GDM1 (cell line): ENCODE measurements at regions not wholly inside any gene's neighbourhood (a gene's known extent, or its start where the extent isn't known, plus 50 kb on each side); places are given as distances from the start of the nearest gene placed in this dataset.
"Not testable (repeated sequence)": the region's sequence is repeated elsewhere in the genome, so short reads cannot be mapped to it uniquely, and the experiment has no call there.

Source experiments
- DNase-seq: peaks from one replicate; lab custom pipeline; 2025; lab: John Stamatoyannopoulos, UW

DNA sequence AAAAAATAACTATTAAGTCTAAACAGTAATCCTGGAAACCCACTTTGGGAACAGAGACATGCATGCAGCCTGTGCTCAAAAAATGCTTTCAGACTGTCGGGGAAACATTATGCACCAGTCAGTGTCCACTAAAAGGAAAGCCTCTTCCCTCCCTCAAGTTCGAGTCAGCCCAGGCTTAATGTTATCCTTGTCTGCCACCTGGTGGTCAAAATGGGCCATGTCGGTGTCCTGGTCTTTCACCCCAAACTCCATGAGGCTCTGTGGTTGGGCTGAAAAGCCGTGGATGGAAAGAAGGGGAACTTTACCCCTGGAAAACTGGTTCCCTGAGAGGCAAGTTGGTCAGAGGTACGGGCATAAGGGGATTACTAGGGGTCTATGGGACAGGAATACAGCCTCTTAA is 88.4 kb upstream of the ZNF492 start:
- DNase-seq: peak; percentile 34

DNA sequence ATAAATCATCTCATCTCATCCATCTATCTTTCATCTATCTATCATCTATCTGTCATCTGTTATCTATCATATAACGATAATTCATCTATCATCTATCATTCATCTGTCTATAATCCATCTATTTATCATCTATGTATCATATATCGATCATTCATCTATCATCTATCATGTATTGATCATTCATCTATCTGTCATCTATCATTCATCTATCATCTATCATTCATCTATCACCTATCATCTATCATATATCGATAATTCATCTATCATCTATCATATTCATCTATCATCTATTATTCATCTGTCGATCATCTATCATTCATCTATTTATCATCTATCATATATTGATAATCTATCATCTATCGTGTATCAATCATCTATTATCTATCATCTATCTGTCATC is 100.4 kb upstream of the ZNF492 start:
- DNase-seq: no peak

DNA sequence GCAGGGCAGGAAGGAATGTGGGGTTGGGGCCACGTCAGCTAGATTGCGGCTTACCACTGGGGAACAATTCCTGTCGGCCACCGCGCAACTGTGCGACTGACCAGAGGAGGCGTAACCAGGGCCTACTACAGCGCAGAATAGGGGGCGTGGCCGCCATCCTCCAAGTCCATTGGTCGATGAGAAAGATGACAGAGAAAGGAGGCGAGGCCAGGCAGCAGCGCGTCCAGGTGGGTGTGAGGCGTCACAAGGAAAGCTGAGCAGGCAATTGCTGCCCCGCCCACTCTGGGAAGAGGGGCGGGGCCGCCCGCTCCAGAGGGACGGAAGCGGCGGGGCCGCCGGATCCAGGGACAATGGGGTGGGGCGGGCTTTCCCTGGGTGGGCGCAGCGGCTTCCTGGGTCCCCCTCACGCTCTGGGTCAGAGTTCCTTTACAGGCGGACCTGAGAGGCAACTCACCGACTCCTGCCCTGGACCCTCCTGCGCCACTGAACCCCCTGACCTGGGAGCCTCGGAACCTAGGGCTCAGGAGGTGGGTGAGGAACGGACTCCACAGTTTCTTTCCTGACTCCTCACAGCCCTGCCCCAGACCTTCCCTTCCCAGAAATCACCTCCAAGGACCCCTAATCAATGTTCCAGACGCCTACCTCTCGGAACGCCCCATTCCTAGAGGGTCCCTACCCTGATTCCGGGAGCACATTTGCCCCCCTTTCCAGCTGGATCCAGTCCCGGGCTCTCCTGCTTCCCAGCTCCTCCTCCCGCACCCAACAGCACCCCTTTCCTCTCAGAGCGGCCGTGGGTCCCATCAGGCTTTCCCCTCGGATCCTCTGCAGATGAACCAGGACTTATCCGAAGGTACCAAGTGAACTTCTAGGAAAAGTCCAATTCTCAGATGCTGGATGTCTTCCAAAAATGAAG is 101.5 kb upstream of the ZNF492 start:
- DNase-seq: no peak

DNA sequence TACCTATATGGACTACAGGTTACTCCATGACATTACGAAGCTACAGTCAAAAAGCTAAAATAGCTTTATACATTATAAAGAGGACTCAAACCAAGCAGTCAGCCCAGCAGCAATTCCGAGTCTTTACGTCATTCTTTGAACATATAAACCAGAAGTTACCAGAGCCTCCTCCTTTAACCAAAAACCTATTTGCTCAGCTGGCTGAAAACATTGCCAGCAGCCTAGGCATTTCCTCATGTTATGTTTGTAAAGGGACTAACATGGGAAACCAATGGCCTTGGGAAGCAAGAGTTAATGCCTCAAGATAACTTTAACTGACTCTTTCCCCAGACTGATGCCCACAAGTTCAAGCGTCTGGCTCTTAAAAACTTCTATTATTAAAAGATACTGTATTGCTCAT is 104.1 kb upstream of the ZNF492 start:
- DNase-seq: no peak

DNA sequence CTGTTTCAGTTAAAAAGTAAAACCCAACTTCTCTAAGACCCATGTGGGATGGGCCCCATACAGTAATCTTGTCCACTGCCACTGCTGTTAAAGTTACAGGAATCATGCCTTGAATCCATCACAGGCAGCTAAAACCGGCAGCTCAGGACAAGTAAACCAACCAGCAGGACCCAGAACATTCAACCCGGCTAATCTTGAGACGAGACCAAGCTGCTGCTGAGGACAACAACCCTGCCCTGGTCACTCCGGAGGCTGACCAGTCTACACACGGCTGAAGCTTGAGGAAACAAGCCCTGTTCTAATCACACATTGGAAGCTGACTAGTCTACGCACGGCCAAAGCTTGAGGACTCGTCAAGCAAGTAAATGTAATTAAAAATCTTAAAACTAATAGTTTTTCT is 105.2 kb upstream of the ZNF492 start:
- DNase-seq: no peak

DNA sequence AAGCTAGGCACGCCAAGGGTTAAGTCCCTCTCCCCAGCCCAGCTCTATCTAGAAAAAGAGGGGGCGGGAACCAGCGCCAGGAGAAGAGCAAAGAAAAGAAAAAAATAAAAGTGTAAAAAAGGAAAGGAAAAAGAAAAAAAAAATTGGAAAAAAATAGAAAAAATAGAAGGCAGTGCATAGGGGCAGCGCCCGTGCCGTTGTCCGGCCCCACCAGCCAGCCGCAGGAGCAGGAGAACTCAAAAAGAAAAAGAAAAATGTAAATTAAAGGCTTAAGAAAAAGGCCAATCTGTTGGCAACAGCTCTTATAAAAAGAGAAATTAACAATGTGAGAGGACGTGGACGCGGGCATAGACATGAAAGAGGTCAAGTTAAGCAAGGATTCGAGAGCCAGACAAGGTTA is 105.4 kb upstream of the ZNF98 start:
- DNase-seq: no peak

DNA sequence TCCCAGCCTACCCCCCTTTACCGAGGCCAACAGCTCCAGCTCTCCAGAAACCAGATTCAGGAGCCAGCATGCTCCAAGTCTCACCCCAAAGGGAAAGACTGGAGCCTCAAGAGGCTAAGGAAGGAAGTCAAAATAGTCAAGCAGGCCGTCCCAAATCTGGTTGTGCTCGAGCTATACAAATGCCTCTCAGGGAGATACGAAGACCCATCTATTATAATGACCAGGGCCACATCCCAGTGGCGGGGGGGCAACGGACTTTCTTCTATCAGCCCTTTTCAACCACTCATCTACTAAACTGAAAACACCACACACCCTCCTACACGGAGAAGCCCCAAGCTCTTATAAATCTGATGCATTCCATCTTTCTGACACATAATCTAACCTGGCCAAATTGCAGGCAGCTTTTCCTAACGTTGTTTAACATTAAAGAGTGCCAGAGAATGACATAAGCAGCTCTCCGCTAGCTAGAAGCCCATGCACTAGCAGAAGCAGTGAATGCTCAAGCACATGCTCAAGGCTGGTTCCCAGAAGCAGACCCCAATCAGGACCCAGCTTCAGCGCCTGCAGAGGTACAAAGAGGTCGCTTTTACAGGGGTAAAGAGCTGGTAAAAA is 104.6 kb upstream of the ZNF98 start:
- no peak for DNase-seq

DNA sequence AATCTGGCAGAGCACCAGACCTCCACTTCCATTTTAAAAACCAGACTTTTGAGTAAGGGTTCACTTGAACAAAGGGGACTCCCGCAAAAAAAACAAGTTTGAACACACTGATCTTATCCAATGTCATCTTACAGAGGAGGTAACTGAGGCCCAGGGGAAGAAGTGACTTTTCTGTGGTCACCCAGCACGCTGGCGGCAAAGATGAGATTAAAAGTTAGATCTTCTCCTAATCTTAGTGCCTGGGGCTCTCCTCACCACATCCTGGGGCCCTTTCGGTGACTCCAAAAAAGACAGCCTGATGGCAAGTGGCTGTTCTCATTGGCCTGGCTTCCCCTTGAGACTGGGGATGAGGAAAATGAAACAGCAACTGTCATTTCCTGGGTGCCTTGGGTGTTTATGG is 101.8 kb upstream of the ZNF98 start:
- DNase-seq: no peak

DNA sequence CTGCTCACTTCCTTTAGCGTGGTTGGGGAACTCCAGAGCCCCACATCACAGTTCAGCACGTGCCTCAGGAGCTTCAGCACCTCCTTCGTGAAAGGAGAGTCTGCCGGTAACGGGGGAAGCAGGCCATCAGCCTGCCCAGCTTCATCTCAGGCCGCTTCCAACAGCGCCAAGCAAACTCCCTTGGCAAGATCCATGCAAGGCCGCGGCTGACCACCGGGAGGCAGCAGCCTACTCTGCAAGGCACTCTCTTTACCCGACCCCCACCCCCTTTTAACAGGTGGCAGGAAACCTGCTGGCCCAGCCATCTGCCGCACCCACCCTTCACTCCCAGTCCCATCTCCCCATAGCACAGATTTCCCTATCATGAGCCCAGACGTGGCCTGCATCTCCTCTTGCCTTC is 97.4 kb upstream of the ZNF98 start:
- DNase-seq: not testable (repeated sequence)

DNA sequence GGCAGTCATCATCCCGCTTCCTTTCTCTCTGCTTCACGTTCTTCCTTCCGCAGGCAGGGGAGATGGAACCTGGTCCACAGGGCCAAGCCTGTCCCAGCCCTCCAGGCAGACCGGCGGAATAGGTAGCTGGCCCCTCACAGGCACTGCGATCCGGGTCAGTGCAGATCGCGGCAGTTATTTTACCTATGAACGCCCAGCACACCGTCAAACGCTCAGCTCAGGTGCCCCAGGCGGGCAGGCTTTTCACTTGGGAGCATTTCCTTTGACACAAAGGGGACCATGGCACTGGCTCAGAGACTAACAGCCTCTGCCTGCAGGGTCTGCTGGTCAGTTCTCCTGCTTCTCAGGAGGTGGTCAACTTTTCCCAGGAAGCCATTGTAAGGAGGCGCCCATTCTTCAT is 97.0 kb upstream of the ZNF98 start:
- no peak for DNase-seq

DNA sequence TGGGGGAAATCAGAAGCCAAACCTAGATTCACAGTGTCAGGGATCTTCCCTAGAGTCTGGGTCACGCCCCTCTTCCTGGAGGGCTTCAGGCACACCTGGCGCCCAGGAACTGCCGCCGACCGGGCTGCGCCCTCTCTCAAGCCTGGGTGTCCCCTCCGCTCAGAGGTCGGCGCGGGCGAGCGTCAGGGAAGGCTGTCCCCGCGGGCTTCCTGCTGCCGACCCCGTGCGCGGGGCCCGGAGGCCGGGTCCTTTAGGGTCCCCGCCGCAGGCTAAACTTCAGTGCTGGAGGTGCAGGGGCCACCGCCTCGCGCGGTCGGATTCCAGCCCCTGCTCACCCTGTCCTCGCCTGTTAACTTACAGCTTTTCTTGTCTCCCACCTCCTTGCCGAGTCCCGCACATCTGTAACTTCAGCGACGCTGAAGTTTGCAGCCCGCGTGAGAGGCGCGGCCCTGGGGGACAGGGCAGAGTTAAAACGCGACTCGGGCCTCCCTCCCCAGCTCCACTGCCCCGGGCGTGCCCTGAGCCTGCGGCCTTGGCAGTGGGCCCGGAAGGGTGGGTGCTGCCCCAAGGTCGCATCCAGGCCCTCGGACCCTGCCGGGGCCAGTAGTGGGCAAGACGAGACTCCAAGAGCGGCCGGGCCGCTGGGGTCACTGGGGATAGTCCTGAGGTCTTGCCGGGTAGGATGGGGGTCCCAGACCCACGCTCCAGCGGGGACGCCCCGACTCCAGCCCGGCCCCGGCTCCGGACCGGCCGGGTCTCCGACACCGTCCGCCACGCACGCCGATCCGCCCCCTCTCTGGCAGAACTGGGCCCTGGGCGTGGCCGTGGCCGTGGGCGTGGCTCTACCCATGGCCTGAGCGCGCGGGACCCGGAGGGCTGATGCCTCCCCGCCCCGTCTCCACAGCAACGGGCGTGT is 95.6 kb upstream of the ZNF98 start:
- DNase-seq: no peak

DNA sequence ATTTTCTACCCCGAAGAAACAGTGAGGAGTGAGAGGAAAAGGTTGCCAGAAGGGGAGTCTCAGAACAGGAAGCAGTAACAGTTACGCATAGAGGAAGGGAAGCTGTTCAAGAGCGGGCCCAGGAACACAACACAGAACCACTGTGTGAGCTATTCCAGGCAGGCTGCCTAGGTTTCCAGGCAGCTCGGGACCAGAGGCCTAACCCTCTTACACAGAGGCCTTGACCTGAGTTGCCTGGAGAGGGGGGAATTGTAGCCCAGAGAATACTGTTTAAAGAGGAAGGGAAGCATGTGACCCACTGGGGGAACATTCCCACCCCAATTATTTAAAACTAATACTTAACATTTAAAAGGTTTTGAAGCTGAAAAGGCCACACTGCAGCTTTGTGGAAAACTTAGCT is 93.3 kb upstream of the ZNF98 start:
- DNase-seq: no peak

DNA sequence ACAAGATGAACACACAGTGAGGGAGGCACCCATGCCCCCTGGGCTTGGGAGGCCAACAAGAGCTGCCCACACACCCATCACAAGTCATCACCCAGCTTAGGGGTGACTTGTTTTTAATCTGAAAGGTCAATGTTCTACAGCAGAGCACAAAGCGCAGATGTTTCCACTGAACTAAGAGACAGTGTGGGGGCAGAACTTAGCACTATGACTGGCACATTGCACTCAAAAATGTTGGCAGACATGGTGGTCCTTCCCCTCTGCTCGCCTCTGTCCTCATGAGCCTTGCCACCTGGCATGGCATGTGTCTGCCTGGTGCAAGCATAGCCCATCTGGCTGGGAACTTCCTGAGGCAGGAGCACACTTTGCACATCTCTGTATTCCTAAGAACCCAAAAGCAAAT is 81.4 kb upstream of the ZNF98 start:
- DNase-seq: no peak

DNA sequence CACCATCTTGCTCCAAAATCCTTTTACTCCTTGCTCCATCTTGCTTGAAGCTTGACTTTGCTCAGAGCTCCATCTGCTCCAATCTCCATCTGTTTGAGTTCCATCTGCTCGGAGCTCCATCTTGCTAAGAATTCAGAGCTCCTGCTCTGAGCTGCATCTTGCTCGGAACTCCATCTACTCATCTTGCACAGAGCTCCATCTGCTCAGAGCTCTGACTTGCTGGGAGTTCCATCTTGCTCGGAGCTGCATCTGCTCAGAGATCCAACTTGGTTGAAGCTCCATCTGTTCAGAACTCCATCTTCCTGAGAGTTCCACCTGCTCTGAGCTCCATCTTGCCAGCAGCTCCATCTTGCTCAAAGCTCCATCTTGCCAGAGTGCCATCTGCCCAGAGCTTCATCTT is 80.6 kb upstream of the ZNF98 start:
- no peak for DNase-seq

DNA sequence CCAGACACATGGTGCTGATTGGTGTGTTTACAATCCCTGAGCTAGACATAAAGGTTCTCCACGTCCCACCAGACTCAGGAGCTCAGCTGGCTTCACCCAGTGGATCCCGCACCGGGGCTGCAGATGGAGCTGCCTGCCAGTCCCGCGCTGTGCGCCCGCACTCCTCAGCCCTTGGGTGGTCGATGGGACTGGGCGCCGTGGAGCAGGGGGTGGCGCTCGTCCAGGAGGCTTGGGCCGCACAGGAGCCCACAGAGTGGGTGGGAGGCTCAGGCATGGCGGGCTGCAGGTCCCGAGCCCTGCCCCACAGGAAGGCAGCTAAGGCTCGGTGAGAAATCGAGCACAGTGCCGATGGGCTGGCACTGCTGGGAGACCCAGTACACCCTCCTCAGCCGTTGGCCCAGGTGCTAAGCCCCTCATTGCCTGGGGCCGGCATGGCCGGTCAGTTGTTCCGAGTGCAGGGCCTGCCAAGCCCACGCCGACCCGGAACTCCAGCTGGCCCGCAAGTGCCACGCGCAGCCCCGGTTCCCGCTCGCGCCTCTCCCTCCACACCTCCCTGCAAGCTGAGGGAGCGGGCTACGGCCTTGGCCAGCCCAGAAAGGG is 76.8 kb upstream of the ZNF98 start:
- not testable (repeated sequence) for DNase-seq

DNA sequence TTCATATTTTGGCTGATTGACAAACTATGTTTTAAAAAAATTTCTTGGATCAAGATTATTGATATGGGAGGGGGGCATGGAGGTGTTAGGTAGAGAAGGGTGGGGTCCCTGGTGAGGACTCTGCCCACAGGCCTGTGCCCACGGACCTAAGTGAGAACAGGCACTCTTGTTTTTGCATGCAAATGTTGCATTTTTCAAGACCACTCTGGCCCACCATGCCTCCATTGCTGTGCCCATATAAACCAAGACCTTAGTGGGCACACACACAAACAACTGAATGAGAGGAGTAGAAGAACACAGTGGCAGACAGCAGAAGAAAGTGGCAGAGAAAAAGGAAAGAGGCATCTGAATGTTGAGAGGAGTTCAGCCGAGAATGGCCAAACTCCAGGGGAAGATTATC is 69.6 kb upstream of the ZNF98 start:
- DNase-seq: no peak

DNA sequence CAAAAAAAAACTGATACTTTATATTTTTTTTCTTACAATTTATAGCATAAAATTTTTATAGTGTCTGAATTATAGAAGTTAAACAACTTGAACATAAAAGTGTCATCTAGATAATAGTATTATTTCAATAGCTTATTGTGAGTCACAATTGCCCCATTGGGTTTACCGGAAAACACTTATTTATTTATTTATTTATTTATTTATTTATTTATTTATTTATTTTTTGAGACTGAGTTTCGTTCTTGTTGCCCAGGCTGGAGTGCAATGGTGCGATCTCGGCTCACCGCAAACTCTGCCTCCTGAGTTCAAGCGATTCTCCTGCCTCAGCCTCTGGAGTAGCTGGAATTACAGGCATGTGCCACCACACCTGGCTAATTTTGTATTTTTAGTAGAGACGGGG is 61.4 kb upstream of the ZNF98 start:
- DNase-seq: not testable (repeated sequence)

DNA sequence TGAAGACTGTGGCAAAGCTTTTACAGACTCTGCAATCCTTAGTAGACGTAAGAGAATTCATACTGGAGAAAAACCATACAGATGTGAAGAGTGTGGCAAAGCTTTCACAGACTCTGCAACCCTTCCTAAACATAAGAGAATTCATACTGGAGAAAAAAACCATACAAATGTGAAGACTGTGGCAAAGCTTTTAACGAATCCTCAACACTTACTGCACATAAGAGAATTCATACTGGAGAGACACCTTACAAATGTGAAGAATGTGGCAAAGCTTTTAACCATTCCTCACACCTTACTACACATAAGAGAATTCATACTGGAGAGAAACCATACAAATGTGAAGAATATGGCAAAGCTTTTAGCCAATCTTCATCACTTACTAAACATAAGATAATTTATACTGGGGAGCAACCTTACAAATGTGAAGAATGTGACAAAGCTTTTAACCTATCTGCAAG is 50.1 kb upstream of the ZNF98 start:
- DNase-seq: no peak
